ENCODE measurements at regions not wholly inside any gene's neighbourhood (a gene's known extent, or its start where the extent isn't known, plus 50 kb on each side); places are given as distances from the start of the nearest gene placed in this dataset.

- DNase-seq (ENCODE audit: low read depth): no peak
Measured at GRCh38 chr4:18957716-18958115, 936.2 kb upstream of the LCORL start.

GRCh38 chr4:18954538-18954937 is 933.0 kb upstream of the LCORL start:
- no peak for DNase-seq (ENCODE audit: low read depth)

- no peak for DNase-seq (ENCODE audit: low read depth)
Measured at GRCh38 chr4:18953613-18954012, 932.1 kb upstream of the LCORL start.

GRCh38 chr4:18945464-18945863 is 923.9 kb upstream of the LCORL start:
- no peak for DNase-seq (ENCODE audit: low read depth)

- no peak for DNase-seq (ENCODE audit: low read depth)
Measured at GRCh38 chr4:18942874-18943273, 921.3 kb upstream of the LCORL start.

GRCh38 chr4:18938343-18939099 is 917.0 kb upstream of the LCORL start:
- no peak for DNase-seq (ENCODE audit: low read depth)

GRCh38 chr4:18937746-18938145 is 916.2 kb upstream of the LCORL start:
- no peak for DNase-seq (ENCODE audit: low read depth)

- DNase-seq (ENCODE audit: low read depth): no peak
Measured at GRCh38 chr4:18937080-18937479, 915.5 kb upstream of the LCORL start.

- no peak for DNase-seq (ENCODE audit: low read depth)
Measured at GRCh38 chr4:18935659-18936345, 914.2 kb upstream of the LCORL start.

GRCh38 chr4:18934197-18934596 is 912.6 kb upstream of the LCORL start:
- DNase-seq (ENCODE audit: low read depth): no peak

GRCh38 chr4:18932730-18933339 is 911.3 kb upstream of the LCORL start:
- no peak for DNase-seq (ENCODE audit: low read depth)

GRCh38 chr4:18931643-18932377 is 910.3 kb upstream of the LCORL start:
- no peak for DNase-seq (ENCODE audit: low read depth)

- DNase-seq (ENCODE audit: low read depth): no peak
Measured at GRCh38 chr4:18930487-18930886, 908.9 kb upstream of the LCORL start.

- no peak for DNase-seq (ENCODE audit: low read depth)
Measured at GRCh38 chr4:18923496-18924161, 902.1 kb upstream of the LCORL start.

- DNase-seq (ENCODE audit: low read depth): no peak
Measured at GRCh38 chr4:18917689-18918088, 896.1 kb upstream of the LCORL start.

GRCh38 chr4:18914182-18914581 is 892.6 kb upstream of the LCORL start:
- no peak for DNase-seq (ENCODE audit: low read depth)

GRCh38 chr4:18894928-18895327 is 873.4 kb upstream of the LCORL start:
- DNase-seq (ENCODE audit: low read depth): no peak

- no peak for DNase-seq (ENCODE audit: low read depth)
Measured at GRCh38 chr4:18882468-18882867, 860.9 kb upstream of the LCORL start.

GRCh38 chr4:18881556-18881955 is 860.0 kb upstream of the LCORL start:
- DNase-seq (ENCODE audit: low read depth): no peak

GRCh38 chr4:18880871-18881270 is 859.3 kb upstream of the LCORL start:
- DNase-seq (ENCODE audit: low read depth): no peak

- DNase-seq (ENCODE audit: low read depth): no peak
Measured at GRCh38 chr4:18878561-18878960, 857.0 kb upstream of the LCORL start.

- no peak for DNase-seq (ENCODE audit: low read depth)
Measured at GRCh38 chr4:18869166-18869565, 847.6 kb upstream of the LCORL start.
